ENCODE measurements at regions not wholly inside any gene's neighbourhood (a gene's known extent, or its start where the extent isn't known, plus 50 kb on each side); places are given as distances from the start of the nearest gene placed in this dataset.
"Not testable (repeated sequence)": the region's sequence is repeated elsewhere in the genome, so short reads cannot be mapped to it uniquely, and the experiment has no call there.

DNA sequence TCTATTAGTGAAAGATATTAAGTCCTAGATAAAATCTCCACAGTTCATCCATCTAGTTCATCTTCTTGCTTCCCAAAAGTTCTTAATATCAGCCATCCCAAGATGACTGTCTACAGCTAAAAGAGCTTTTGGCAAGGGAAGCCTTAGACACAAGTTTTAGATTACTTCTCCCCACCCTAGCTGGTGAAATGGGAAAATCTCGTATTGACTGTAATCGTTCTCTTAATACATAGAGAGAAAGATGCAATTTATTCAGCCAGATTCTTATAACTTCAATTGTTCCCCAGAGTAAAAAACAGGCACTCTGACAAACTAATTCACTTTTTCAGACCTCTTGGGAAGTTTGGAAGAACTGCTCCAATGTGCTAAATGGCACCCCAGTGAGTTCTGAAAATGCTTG, 1439.6 kb upstream of the C9orf72 start:
- no peak for DNase-seq
- intact Hi-C loops (cut with DNase I), result no loop called here

DNA sequence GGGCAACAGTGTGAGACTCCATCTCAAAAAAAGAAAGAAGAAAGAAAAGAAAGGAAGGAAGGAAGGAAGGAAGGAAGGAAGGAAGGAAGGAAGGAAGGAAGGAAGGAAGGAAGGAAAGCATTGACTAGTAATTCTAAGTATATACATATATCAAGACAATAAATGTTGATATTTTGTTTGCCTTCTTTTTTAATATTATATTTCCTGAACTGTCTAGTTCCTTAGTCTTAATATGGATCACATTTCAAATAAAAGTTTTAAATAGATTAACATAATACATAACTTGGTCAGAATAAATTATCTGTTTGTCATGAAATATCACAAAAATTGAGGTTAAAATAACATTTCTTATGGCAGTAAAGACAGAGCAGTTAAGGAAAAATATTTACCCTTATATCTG, 1448.4 kb upstream of the C9orf72 start:
- intact Hi-C loops (cut with DNase I), result no loop called here
- DNase-seq, result no peak

- no peak for DNase-seq
These were observed 1465.1 kb upstream of the C9orf72 start for GRCh38 chr9:29038332-29038731.

DNA sequence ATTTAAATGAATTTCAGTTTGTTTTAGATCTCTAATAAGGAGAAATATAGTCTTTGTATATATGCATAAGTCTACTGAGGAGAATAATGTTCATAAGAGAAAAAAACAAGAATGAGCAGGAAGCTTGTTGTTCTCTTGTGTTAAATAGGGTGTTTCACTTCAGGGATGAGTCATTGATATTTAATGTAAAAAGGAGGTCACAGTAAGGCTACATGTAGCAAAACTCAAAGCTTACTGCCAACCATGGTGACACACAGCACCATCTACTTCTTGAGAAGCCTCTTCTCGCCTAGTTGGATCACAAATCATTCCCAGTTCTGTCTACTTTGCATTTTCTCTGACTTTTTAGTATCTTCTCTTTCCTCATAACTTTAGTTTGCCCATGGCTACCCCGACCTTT, 1466.0 kb upstream of the C9orf72 start:
- intact Hi-C loops (cut with DNase I), result no loop called here
- no peak for DNase-seq

More at GRCh38 chr9:29038332-29038731, 1465.1 kb upstream of the C9orf72 start:
- intact Hi-C loops (cut with DNase I), result no loop called here

DNA sequence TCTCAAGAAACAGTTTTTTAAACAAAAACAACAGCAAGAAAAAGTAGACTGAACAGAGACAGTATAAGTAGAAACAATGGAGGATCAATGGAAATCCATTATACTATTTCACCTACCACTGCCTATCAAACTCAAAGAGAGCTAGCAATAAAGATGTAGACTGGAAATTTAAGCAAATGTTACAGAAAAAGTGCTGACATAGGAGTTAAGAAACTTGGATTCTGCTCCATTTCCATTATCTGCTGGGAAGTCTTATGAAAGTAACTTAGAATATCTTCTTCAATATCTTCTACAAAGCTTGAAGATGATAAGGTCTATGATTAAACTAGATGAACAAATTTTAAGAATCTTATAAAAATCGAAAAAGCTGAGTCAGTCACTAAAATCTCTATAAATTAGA, 1469.8 kb upstream of the C9orf72 start:
- DNase-seq, result no peak
- intact Hi-C loops (cut with DNase I), result no loop called here

- DNase-seq, result no peak
- intact Hi-C loops (cut with DNase I), result no loop called here
These were observed 1471.7 kb upstream of the C9orf72 start for GRCh38 chr9:29044959-29045358.

- DNase-seq, result no peak
These were observed 1486.8 kb upstream of the C9orf72 start for GRCh38 chr9:29060041-29060440.

GRCh38 chr9:29062446-29062845, 1489.2 kb upstream of the C9orf72 start:
- DNase-seq, result no peak
- intact Hi-C loops (cut with DNase I), result no loop called here

More at GRCh38 chr9:29060041-29060440, 1486.8 kb upstream of the C9orf72 start:
- intact Hi-C loops (cut with DNase I), result no loop called here

GRCh38 chr9:29063031-29063430, 1489.8 kb upstream of the C9orf72 start:
- no peak for DNase-seq
- intact Hi-C loops (cut with DNase I), result no loop called here

DNA sequence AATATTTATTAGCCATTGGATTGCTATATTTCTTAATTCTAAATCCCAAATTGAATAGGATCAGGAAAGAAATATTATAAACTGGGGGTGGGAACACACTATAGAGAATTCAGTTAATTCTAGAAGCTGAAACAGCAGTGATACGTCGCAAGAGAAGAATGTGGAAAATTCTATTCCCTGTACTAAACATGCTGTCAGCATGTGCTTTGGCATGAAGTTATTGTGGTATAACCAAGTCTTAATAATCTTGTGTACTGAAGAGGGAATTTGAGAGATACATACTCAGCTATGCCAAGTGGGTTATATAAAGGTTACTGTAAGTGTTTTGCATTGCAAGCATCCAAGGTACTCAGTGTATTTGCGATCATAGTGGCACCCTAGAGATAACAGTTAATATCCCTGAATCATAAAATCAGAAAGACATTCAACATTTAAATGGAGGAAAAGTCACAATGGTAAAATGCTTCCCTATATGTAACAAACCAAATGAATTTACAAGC, 1492.9 kb upstream of the C9orf72 start:
- no peak for DNase-seq
- intact Hi-C loops (cut with DNase I), result no loop called here

- DNase-seq, result no peak
- intact Hi-C loops (cut with DNase I), result no loop called here
These were observed 1495.2 kb upstream of the C9orf72 start for GRCh38 chr9:29068461-29068860.

GRCh38 chr9:29069376-29069775, 1496.1 kb upstream of the C9orf72 start:
- intact Hi-C loops (cut with DNase I), result no loop called here
- DNase-seq, result no peak

GRCh38 chr9:29078063-29078666, 1504.9 kb upstream of the C9orf72 start:
- intact Hi-C loops (cut with DNase I), result no loop called here
- no peak for DNase-seq

DNA sequence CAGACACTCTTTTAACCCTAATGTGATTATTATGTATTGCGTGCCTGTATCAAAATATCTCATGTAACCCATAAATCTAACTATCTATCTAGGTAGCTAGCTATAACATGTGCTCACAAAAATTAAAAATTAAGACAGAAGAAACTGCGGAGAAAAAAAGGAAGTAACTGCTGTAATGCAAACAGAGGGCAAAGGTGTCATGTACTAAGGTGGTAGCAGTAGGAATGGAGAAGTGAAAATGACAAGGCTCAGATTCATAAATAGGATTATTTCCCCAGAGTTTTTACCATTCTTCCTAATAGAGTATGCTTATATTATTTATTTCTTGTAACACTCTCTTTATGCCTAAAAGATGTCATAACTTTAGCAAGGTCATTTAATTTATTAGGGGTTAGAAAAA, 1527.5 kb upstream of the C9orf72 start:
- DNase-seq, result no peak
- intact Hi-C loops (cut with DNase I), result no loop called here

GRCh38 chr9:29104166-29104565, 1530.9 kb upstream of the C9orf72 start:
- intact Hi-C loops (cut with DNase I); DNase-seq: not testable (repeated sequence)

DNA sequence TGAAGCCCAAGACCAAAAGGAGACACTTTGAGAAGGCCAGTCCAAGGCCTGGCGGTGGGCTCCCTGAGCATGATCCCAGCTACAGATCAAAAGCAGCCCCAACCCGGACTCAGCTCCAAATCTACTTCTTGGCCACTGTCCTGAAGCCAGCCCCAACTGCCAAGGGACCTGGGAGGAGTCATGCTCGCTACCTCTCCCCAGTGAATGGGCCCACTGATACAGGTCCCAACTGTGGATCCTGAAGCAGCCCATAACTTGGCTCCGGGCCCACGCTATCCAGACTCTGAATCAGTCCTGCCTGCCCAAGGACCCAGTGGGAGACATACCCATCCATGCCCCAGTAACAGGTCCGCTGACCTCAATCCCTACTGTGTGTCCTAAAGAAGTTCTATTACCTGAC, 1545.3 kb upstream of the C9orf72 start:
- DNase-seq, result peak in 1 of 42 donors; percentile 27
- intact Hi-C loops (cut with DNase I), result no loop called here

DNA sequence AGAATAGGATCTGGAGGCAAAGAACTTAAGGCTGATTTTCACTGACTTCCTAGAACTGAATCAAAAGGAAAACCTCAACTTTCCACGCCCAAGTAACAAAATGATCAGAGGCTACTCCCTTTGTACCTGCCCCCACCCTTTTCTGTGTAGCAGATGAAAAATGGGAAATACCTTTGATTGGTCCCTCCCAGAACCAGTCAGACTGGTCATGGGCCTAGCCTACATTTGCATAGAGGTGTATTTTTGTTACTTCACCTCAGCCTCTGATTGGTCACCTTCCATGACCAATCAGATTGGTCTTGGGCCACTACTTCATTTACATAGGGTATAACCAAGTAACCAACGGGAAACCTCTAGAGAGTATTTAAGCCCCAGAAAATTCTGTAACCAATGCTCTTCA, 1553.5 kb upstream of the C9orf72 start:
- intact Hi-C loops (cut with DNase I), result no loop called here
- no peak for DNase-seq

- intact Hi-C loops (cut with DNase I), result no loop called here
- no peak for DNase-seq
These were observed 1556.5 kb upstream of the C9orf72 start for GRCh38 chr9:29129763-29130162.

DNA sequence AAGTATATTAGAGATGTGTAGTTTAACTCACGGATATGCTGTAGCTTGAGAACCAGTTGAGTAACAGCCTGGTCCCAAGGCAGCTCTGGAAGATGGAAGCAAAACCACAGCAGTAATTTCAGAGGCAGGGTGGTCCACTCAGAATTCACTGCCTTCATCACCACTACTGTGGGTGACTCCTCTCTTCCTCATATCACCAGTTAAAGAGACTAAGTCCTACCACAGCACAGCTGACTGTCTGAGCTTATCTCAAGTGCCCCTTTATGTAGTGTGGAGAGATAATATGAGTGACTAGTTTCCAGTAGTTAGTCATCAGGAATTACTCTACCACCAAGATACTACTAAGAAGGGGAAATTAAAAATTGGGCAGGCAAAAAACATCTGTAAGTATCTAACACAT, 1571.2 kb upstream of the C9orf72 start:
- DNase-seq, result no peak
- intact Hi-C loops (cut with DNase I), result no loop called here

DNA sequence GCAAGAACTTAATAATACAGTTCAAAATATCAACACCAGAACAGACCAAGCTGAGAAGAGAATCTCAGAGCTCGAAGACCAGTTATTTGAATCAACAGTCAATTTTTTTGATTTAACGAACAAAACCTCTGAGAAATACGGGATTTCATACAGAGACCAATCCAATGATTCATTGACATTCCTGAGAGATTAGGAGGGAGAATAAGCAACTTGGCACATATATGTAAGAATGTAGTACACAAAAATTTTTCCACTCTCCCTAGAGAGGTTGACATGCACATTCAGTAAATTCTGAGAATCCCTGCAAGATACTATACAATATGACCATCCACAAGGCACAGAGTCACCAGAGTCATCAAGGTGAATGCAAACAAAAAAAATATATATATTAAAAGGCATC, 1577.3 kb upstream of the C9orf72 start:
- intact Hi-C loops (cut with DNase I), result no loop called here
- DNase-seq, result no peak

- intact Hi-C loops (cut with DNase I), result no loop called here
- no peak for DNase-seq
These were observed 1587.6 kb upstream of the C9orf72 start for GRCh38 chr9:29160763-29161353.
